IPS-11a (cell line): ENCODE measurements at regions not wholly inside any gene's neighbourhood (a gene's known extent, or its start where the extent isn't known, plus 50 kb on each side); places are given as distances from the start of the nearest gene placed in this dataset.
"Not testable (repeated sequence)": the region's sequence is repeated elsewhere in the genome, so short reads cannot be mapped to it uniquely, and the experiment has no call there.

Experiments
- H3K4me3 ChIP-seq: one replicate; pipeline ENCODE4 v1.5.1; 2013; ENCODE audit warnings: low read depth, low read length, control low read depth

GRCh38 chr16:29136046-29136696, 151.3 kb downstream of the LAT start:
- not testable (repeated sequence) for H3K4me3 ChIP-seq

GRCh38 chr16:29135098-29135497, 150.2 kb downstream of the LAT start:
- not testable (repeated sequence) for H3K4me3 ChIP-seq

DNA sequence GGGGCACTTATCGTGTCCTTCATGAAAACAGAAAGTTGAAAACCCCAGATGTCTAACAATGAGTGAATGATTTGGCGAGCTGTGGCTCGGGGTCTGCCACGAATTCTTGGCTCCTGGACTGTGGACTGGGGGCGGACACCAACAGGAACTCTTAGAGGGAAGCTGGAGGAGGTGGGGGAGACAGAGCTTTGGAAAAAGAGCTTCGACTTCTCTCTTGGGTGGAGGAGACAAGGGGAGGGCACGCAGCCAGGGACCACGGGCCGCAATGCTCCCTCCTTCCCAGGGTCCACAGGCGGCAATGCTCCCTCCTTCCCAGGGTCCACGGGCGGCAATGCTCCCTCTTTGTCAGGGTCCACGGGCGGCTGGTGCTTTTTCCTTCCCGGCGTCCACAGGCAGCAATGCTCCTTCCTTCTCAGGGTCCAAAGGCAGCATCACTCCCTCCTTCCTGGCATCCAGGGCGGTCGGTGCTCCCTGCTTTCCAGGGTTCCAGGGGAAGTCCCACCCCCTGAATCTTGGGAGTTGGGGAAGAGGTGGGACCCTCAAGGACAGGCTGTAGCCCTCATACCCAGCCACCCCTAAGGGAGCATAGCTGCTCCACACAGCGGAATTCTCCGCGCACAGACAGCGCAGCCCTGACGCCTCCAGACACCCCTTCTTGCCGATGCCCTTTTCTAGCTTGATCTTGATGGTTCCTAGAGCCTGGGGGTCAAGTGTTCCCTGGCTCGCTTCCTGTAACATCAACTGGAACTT, 149.0 kb downstream of the LAT start:
- H3K4me3 ChIP-seq, result not testable (repeated sequence)

DNA sequence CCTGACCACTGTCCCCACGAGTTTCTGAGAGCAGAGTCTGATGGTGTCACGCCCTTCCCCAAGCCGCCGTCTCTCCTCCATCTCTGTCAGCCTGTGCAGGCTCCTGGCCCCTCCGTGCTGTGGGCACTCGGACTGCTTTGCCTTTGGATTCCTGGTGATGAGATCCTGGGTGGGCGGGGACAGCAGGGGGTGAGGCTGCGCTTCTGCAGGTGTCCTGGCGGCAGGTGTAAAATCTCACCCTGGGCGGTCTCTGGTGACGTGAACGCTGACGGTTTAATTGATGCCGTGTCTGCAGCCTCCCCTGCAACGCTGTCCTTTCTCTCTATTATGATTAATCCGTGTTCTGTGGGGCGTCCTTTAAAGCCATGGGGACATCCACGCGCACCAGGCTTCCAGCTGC, 148.0 kb downstream of the LAT start:
- H3K4me3 ChIP-seq, result not testable (repeated sequence)

GRCh38 chr16:29132444-29132843, 147.6 kb downstream of the LAT start:
- H3K4me3 ChIP-seq, result not testable (repeated sequence)

DNA sequence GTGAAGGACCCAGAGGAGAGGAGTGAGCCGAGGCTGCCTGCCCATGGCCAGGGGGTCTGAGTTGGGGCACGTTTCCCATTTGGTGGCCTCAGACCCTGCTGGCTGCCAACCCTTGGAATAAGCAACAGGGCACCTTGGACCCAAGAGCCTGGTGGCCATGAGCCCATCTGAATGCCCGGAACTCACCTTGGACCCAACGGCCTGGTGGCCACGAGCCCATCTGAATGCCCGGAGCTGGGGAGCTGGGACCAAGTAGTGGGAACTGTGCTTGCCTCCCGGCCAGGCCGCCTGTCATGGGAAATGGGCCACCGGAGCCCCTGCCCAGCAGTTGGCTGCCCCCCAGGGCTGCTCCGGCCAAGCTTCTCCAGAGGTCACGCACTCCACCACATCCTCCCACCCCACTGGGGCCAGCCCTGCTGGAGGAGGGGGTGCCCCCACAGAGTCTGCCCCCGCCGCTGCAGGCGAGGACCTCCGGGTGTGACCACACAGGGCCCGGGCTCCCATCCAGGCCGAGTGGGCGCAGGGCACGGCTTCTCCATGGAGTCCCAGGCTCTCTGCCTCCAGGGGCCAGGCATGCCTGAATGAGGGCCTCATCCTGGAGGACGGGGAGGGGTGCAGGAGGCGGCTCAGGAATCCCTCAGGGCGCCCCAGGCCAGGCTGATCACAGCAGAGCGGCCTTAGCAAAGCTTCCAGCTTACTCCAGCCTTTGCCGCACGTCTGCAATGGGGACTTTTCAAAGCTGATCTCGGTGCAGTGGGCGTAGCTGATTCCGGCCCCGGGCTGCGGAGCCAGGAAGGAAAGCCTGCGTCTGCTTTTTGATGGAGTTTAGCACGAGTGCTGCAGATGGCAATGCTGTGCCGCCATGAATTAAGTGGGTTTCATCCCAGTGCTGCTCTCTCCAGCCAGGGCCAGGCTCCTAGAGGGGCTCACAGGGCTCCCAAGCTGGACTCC, 146.3 kb downstream of the LAT start:
- H3K4me3 ChIP-seq, result not testable (repeated sequence)

GRCh38 chr16:29130131-29130711, 145.4 kb downstream of the LAT start:
- H3K4me3 ChIP-seq, result not testable (repeated sequence)

- not testable (repeated sequence) for H3K4me3 ChIP-seq
These were observed 144.7 kb downstream of the LAT start for GRCh38 chr16:29129458-29130038.

DNA sequence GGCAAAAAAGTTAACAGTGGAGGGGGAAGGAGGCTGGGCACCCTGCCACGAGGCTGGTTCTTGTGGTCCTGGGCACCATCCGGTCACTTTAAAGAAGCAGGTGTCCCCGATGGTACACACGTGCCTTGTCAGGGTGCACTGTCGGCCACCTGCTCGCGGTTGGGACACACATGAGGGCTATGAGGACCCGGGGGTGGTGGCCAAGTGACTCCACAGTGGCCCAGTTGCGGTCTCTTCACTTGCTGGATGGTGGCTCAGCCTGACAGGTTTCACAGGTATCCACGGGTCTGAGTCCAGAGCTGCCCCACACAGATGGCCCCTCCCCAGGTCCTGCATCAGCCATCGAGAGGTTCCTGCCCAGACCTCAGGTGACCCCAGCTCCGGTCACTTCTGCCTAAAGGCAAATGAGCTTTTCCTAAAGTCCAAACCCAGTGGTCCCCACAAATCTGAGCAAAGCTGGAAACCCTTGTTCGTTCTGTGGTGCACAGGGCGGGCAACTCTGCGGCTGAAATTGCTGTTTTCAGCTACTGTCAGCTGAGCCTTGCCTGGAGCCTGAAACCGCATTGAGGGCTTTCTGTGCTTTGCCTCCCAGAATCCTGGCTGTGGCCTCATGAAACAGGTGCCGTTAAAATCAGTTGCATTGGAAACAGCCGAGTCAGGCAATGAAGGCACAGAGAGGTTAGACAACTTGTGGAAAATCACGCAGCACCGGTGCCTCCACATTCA, 144.0 kb downstream of the LAT start:
- H3K4me3 ChIP-seq, result not testable (repeated sequence)

GRCh38 chr16:29127806-29128420, 143.1 kb downstream of the LAT start:
- not testable (repeated sequence) for H3K4me3 ChIP-seq

GRCh38 chr16:29126616-29127015, 141.8 kb downstream of the LAT start:
- H3K4me3 ChIP-seq, result no peak overlapping the region

DNA sequence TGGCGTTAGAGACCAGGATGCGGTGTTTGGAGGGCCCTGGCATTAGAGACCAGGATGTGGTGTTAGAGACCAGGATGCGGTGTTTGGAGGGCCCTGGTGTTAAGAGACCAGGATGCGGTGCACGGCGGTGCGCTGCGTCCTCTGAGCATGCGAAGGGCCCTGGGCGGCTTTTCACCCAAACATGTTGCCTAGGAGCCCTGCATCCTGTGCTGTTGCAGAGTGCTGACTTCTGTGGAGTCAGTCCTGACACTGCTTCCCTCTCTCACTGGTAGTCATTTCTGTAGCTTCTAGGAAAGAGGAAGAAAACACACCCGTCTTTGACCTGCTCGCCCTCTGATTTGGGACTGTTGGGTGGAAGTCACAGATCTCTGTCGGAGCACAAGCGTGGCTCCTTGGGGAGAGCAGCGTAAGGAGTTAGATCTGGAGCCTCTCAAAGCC, 141.2 kb downstream of the LAT start:
- H3K4me3 ChIP-seq, result no peak overlapping the region

DNA sequence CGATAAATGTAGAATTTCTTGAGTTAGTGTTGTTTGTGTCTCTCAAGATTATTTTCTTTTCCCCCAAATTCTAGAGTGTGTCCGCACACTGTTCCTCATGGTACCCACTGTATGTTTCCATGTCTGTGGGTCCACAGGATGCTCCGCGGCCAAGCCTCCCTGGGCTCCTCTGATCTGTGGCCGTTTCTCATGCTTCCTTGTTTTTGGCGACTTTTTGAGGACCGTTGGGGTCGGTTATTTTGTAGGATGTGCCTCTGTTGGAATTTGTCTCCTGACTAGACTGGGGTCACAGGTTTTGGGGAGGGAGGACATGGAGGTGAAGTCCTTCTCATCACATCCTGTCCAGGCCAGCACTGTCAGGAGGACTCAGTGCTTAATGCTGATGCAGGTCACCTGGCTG, 140.0 kb downstream of the LAT start:
- H3K4me3 ChIP-seq, result no peak overlapping the region

GRCh38 chr16:29124162-29124561, 139.3 kb downstream of the LAT start:
- not testable (repeated sequence) for H3K4me3 ChIP-seq

DNA sequence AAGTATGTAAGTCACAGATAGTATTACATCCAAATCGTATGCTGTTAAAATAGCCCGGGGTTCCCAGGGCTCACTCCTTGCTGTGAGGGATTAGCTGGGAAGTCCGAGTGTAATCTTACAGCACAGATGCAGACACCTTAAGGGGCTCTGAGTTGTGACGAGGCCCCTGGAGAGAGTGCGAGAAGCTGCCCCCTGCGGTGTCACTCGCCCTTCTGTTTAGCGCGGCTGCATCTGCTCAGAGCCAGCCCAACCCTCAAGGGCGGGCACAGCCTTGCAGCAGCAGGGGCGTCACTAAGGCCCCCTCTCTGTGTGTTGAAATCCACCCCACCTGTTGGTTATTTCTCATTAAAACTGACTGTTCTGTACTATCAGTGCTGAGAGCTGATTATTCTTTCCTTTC, 135.8 kb downstream of the LAT start:
- H3K4me3 ChIP-seq, result not testable (repeated sequence)

DNA sequence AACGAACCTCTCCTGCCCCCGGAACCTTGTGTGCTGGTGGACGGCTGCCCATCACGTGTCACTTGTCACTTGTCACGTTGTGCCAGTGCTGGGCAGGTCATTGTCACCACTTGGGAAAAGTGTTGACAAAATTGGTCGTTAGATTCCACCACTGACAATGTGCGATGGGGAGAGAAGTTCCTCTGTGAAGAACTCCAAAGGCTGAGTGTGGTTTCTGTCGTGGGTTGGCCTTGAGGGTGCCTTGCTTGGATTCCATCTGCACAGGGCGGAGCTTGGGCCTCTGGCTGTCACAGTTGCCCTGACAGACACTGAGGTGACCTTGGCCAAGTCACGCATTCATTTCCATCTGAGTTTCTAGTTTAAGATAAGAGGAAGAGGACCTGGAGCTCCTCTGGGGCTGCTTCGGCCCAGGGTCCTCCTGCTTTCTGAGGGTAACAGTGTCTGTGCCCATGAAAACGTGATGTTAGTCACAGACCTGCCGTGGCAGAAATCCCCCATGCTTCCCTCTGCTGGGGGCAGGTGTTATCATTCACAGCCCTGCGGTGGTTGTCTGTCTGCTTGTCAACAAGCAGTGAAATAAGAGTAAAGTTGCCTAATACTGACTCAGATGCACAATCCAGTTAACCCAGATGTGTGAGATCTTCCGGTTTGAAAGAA, 133.6 kb downstream of the LAT start:
- not testable (repeated sequence) for H3K4me3 ChIP-seq

GRCh38 chr16:29117631-29118030, 132.8 kb downstream of the LAT start:
- H3K4me3 ChIP-seq, result no peak overlapping the region

- H3K4me3 ChIP-seq, result no peak overlapping the region
These were observed 132.1 kb downstream of the LAT start for GRCh38 chr16:29116980-29117379.

DNA sequence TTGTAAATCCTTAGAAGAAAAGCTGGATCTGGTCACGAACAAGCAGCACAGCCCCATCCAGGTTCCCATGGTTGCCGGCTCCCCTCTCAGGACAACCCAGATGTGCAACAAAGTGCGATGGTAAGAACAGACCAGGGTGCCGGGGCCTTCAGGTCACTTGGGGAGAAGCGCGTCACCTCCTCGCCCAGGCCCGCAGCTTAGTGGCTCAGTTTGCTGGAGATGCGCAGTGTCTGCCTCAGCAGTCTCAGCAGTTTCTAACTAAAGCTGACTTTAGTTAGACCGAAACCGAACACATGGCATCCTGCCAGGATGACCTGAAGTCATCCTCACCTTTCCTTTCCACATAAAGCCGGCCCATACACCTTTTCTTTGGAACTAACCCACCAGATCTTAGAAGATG, 131.4 kb downstream of the LAT start:
- not testable (repeated sequence) for H3K4me3 ChIP-seq
